HG02943 (cell line): ENCODE measurements at regions not wholly inside any gene's neighbourhood (a gene's known extent, or its start where the extent isn't known, plus 50 kb on each side); places are given as distances from the start of the nearest gene placed in this dataset.

Experiments used
- ATAC-seq: cut with Tn5 transposase; IDR thresholded peaks from one replicate; pipeline ENCODE4 v1.9.1; 2021; ENCODE audit warnings: mild to moderate bottlenecking, low read depth, moderate library complexity; ENCODE audit not compliant: unreplicated experiment

DNA sequence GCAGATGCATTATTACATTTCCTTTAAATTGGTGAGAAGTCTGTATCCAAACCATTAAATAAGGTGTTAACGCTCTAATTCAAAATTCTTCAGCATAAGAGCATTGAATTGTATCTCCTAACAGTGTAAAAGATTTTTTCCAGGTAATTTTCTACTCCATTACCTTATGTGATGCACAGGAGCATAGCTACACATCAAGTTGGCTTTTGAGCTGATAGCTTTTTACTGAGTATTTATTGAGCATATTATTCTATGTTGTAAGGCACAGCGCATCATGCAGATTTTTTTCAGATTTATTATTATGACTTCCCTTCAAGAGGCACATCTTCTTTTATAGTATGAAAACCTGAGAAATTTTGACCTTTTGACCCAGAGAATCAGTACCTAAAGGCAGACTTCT is 270.7 kb upstream of the MIR17HG start:
- ATAC-seq: no peak

DNA sequence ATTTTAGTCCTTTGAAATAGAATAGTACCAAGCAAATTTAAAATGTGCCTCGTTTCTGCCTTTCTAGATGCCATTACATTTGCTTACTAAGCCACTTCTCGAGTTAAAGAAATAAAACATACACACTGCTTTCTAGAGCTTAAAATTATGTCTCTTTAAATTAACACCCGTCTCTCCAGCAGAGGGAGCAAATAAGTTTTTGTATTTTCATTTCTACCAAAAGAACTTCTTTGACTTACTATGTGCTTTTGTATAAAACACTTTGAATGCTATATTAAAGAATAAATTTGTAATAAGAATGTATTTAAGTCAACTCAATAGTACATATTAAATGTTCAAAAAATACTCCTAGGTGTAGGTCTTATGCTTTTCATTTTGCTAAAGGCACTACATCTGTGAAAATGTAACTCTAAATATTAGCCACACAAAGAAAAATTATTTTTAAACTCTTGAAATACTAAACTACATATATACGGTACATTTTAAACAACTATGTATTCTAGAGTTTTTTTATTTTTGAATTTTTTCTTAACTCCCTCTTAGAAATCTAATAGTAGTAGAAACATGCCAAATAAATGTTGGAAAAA is 269.3 kb upstream of the MIR17HG start:
- ATAC-seq: no peak

DNA sequence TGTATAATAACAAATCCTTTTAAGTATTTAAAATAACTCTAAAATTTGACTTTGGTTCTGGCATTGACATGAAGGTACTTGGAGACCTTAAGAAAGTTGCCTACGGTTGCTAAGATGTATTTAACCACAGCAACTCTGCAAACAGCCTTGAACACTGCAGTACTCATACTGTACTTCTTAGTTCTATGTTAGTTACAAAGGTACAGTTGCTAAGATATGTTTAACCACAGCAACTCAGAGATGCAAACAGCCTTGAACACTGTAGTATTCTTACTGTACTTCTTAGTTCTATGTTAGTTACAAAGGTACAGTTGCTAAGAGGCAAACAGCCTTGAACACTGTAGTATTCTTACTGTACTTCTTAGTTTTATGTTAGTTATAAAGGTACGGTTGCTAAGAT is 268.3 kb upstream of the MIR17HG start:
- ATAC-seq: no peak

DNA sequence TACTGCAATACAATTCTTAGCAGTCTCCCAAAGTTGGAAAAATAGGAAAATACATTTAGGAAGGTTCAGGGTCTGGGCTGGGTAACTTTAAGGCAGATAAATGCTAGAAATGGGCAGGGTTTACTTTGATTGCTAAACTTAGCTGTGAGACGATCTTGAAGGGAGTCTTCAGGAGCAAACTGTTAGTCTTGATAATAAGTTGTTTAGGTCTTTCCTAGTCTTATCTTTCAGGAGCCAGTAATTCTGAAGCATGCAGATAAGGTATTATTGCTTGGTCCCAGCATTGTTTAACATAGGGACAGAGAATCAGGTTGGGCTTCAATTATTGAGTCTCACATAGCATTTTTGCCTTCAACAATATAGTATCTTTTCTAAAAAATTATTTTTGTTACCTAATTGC is 262.4 kb upstream of the MIR17HG start:
- ATAC-seq: no peak

DNA sequence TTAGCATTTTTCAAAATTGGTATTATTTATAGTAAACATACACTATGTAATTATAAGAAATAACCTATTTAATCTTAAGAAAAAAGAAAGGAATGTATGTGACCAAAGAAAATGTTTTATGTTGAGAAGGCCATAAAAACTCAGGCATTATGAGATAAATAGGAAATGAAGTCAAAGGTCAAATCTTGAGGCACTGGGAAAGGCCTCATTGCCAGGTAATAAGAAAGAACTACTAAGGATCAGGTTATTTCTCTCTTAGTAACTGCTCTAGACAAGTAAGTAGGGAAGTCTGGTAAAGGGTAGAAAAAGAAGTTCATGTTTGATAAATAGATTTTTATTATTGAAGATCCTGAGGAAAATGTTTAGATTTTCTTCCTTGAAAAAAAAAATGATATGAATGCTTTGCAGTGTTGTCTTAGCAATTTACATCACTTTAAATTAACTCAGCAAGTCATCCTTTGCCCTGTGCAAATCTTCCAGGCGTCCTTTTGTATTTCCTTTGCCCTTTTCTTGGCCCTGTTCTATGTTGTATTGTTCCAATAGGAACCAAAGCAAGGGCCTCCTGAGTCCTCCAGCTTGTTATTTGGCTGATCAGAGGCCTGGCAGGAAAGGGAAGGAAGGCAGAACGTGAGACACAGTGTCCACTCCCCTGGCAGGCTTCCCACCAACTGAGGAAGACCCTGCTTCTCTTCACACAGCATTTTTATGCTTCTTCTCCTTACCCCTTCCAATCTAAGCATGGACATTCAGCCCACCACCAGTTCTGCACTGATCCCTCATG is 260.4 kb upstream of the MIR17HG start:
- ATAC-seq: no peak

DNA sequence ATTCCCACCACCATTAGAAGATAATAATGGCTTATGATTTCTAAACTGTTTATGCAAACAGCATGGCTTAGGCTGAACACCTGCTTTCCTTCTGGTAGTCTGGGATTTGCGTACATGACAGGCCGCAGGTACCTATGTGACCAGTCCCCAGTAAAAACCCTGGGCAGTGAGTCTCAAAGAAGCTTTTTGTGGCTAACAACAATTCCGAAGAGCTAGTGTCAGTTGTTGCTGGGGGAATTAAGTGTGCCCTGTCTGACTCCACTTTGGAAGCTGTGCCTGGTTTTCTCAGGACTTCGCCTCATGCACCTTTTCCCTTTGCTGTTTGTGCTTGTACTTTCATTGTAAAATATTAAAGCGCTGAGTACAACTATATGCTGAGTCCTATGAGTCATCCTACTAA is 250.2 kb upstream of the MIR17HG start:
- no peak for ATAC-seq

DNA sequence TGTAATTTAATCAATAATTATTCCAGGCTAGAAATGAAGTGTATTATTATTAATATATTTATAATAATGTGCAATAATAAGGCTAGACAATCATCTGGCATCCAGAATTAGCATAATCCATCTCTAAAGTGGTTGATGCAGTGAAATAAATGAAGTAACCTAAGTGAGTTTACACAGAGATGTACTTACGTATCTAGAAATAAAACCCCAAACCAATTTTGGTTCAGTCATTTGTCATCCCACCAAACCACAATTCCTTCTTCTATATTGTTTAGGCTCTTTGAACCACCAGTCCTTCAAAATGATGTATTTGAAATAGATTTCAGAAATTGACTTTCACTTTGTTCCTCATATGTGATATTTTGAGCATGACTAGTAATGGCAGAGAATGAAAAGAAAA is 247.6 kb upstream of the MIR17HG start:
- no peak for ATAC-seq

DNA sequence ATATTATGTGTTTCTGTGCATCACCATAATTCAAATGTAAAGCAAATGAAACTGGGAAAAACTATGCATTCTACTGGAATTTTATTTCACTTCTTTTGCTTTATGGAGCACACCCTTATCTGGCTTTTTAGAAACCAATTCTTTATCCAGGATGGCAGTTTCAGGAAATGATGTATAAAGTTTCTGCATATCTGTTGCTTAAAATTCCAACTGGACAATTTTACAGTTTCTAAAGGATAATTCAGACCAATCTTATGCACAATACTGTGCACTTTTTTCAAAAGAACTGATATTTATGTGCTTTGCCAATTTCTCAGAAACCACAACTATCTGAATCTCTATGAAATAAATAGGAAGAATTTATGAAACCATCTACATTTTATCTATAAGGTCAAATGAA is 246.5 kb upstream of the MIR17HG start:
- ATAC-seq: no peak

DNA sequence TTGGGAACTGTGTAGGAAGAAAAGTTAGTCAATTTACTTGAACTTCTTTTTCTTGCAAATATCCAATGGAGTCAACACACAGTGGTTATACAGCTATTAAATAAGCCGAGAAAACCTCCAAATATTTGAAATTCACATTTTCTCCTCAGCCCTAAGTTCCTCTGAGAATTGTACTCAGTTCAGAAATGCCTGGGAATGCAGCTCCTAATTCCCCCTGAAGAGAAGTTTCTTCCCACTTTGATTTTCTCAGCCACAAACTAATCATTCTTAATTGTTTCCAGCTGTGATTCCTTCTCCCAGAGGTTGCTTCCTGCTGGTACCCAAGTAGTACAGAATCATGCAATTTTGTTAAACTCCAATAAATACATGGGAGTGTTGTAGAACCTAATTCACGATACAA is 246.1 kb upstream of the MIR17HG start:
- no peak for ATAC-seq

DNA sequence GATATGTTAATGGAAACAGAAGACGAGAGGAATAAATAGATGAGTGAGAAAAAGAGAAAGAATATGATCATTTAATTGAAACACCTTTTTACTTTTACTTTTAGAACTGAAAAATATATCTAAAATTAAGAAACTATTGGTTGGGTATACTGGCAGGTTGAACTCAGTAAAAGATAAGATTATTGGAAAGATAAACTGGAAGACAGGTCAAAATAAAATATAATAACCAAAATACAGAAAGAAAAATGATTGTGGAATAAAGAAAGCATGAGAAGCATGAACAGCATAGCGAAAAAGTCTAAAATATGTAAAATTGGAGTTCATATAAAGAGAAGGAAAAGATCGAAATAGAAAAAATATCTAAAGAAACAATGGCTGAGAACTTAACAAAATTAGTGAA is 242.2 kb upstream of the MIR17HG start:
- no peak for ATAC-seq

DNA sequence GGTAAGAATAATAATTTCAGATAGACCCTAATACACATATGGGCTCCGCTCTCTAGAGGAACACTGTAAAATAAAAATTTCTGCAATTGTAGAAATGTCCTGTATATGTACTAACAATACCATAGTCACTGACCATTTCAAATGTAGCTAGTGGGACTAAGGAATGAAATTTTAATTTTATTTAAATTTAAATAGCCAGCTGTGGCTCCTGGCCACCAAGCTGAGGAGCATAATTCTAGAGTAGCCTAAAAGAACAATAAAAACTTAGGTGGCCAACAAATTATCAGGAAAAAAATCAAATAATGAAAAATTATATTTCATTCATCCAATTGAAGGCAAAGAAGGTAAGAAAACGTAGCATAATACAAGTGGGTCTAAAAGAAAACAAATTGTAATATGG is 240.9 kb upstream of the MIR17HG start:
- ATAC-seq: no peak

DNA sequence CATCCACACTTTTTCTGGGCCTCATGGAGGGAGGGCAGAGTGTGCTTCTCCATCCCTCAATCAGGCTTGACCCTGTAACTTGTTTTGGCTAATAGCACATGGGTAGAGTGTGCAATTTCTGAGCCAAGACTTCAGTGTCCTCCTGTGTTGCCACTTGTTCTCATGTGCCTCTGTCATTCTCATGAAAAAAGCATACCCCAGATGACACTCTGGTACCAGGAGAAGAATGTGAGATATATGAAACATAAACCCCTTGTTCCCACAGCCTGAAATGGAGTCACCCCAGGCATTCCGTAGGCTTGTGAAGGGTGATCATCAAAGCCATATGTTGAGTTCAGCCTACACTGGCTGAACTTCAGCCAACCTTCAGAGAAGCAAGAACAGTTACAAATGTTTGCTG is 239.2 kb upstream of the MIR17HG start:
- no peak for ATAC-seq

DNA sequence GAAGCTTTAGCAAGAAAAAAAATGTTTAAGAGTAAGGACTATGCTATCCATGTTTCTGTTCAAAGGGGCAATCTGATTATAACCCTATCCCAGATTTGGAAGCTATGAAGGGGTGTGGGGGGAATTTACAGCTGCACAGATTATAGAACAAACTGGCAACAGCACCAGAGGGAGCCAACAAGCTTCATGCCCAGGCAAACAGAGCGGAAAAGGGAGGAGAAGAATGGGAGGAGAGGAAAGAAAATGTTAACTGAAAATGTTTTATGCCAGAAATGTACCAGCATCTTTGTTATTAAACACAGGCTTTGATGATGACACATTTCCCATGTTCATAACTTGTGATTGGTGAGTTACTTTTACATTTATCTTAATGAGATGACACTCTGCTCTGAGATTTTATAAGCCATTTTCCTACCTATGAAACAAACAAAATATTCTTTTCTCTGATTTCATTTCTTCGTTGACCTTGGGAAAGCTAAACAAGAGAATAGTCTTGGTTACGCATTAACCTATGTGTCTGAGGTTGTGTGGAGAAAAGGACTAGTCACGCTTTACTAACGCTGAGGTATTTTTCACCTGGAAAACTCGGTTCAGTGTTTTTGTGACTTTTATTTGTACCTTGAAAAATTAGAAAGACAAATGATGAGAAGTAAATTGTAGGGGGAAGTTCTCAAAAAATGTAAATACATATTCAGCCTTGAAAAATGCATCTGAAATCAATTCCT is 235.8 kb upstream of the MIR17HG start:
- no peak for ATAC-seq

DNA sequence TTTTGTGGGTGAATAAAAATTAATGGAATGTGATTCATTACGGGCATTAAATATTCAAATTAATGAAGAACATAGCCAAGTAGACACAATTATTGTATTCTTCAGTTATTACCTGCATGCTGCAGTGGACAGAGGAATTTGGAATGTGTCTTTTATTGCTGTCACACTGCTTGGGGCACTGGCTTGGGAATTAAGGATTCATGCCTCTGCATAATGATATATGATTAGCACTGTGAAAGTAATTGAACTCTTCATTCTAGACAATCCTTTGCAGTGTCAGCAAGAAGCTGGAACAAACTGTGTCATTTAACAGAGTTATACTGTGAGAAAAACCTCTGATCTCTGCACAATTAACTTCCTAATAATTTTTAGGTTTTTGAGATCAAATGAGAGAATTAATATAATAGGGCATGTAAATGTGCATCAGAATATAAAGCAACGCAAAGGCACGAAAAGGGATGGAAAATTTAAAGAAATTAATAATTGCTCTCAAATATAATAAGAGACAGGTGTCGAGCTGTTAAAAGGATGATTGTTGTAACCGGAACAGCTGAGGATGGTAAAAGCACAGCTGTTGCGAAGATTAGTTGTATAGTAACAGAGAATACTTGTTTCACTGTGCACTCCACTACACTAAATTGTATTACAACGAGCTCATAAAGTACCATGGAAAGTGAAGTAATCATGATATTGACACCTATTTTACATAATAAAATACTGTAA is 235.1 kb upstream of the MIR17HG start:
- ATAC-seq: no peak

DNA sequence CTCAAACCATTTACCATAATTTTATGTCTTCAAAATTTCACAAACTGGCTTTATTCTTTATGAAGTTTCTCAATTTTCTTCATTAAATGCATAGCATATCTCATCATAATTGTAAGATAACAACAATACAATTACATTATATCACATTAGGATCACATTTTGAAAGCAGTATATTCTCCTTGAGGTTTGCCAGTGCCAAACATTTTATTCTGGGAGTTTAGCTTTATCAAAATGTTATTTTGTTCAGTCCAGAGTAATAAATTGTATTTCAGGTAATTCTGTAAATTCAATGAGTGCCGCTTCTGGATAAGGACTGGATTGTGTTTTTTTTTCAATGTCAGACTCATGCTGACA is 234.6 kb upstream of the MIR17HG start:
- no peak for ATAC-seq

DNA sequence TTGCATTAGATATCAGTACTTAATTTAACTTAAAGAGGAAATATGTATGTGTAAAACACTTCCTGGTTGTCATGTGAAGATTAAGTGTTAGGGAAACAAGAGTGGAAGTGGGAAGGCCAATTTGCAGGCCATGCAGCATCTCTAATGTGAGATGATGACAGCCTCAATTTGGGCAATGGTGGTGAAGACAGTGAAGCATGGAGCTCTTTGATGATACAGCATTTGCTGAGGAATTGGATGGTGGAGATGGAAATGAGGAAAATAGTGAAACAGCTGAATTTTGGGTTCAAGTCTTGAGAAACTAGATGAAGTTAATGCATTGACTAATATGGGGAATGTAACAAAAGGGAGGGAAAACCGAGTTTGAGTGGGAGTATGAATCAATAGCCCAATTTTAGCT is 231.7 kb upstream of the MIR17HG start:
- ATAC-seq: no peak

DNA sequence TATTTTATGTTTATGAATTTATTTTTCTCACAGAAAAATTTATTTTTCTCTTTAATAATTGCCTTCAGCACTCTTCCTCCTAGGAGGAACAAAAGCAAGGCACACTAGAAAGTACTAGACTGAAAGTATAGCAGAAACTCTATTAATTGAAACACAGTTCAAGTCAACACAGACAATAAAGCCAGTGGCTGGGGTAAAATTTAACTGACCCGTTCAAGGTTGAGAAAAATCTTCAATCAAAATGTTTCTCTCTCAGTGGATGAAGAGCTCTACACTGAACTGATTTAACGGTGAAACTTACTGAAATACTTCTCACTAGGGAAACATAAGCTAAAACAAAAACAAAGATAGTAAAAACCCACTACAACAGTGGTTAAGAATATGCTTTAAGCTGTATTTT is 230.1 kb upstream of the MIR17HG start:
- ATAC-seq: no peak

DNA sequence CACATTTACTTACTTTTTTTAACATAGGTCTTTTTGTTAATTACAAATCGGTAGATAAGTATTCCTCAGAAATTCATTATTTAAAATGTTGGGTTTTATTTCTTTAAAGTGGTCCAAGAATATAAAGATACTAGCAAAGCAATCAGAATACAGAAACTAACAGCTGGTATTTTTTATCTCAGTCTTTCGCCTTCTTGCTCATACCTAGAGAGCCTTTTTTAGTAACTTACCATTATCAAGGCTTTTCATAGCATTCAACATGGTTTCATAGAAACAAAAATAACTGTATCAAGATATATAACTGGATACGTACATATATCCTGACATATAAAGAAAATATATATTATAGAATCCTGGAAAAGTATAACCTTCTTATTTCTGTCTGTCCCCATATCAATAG is 227.8 kb upstream of the MIR17HG start:
- no peak for ATAC-seq

DNA sequence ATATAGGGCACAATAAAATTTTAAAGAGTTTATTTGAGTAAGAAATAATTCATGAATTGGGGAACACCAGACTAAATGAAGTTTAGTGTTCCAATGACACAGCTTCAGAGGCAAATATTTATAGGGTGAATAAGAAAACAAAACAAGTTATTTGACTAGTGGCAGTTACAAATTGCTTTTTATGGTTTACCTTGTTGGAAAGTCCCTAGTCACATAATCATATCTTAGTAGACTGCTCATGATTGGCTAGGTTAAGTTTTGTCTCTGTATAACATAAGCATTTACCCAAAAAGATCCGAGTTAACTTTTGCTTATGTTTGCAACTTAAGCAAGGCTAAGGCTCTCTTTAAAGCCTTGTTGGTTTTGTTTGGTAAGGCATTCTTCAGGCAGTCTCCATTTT is 224.7 kb upstream of the MIR17HG start:
- no peak for ATAC-seq

DNA sequence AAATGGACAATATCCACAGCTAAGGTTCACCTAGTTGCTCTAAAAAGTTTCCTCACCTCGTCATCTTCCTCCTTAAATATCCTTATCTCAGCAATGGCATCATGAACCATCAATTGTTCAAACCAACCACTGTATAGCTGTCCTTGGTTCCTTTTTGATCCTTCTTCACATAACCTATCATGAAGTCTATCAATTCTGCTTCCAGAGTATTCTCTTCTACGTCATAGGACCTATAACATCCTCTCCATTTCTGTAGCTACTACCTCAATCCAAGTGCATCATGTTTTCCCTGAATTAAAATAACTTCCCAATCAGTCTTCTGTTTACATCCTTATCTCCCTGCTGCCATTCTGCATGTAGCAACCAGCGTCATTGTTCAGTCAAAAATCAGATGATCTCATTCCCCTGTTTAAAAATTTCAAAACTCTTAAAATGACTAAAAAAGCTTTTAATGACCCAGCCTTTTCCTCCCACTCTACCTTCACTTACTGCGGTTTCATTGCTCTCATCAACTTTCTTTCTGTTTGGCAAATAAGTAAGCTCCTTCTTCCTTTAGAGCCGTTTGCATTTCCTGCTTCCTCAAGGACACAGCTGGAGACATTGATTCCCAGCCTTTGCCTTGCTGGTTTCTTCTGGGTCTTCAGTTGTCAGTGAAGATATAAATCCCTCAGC is 223.9 kb upstream of the MIR17HG start:
- ATAC-seq: no peak

DNA sequence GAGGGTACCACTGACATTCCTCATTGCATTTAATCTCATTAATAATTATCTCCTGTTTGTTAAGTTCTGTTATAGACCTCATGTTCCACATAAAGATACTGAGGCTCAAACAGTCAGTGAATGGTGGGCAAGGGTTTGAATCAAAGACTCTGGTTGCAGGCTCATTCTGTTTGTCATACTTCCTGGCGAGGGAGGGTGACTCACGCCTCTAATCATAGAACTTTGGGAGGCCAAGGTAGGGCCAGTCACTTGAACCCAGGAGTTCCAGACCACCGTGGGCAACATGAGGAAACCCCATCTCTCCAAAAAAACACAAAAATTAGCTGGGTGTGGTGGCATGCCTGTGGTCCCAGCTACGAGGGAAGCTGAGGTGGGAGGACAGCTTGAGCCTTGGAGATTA is 220.7 kb upstream of the MIR17HG start:
- no peak for ATAC-seq
